HEK293 (cell line): ENCODE measurements at regions not wholly inside any gene's neighbourhood (a gene's known extent, or its start where the extent isn't known, plus 50 kb on each side); places are given as distances from the start of the nearest gene placed in this dataset.

Experiments
- CTCF ChIA-PET: fragments of 350-600 bp; formaldehyde crosslinking; extraction: SDS; loops from one replicate; lab custom pipeline; 2021; ENCODE audit warnings: antibody characterized with exemption; lab: Yijun Ruan, JAX
- POLR2A ChIA-PET: fragments of 300-600 bp; formaldehyde crosslinking; extraction: SDS; loops from one replicate; lab custom pipeline; 2020; ENCODE audit warnings: antibody characterized with exemption, inconsistent platforms; lab: Yijun Ruan, JAX
- H3K27ac ChIP-seq: fragments of 200-500 bp; sonication (Bioruptor generic); 2 replicates; pipeline ENCODE4 v1.5.1; 2014; ENCODE audit warnings: low read depth, low read length, control low read depth, inconsistent platforms; ENCODE audit errors: extremely low read depth
- H3K36me3 ChIP-seq, 2 experiments: fragments of 200-500 bp in 1 of 2; sonication (Bioruptor generic) in 1 of 2; 1 replicate in 1 of 2; 2 replicates in 1 of 2; pipeline ENCODE4 v1.5.1; 2014 to 2017; ENCODE audit warnings: inconsistent platforms in 2 of 2, low read length in 2 of 2; ENCODE audit not compliant: control insufficient read depth in 2 of 2, insufficient read depth in 1 of 2
- H3K4me1 ChIP-seq: fragments of 200-500 bp; sonication (Bioruptor generic); 2 replicates; pipeline ENCODE4 v1.5.1; 2014; ENCODE audit warnings: mild to moderate bottlenecking, low read length, inconsistent platforms; ENCODE audit not compliant: control insufficient read depth, insufficient read depth
- H3K4me3 ChIP-seq: 2 replicates; pipeline ENCODE4 v1.5.1; 2011; ENCODE audit warnings: low read depth, mild to moderate bottlenecking, control low read depth, low read length, moderate library complexity
- H3K9me3 ChIP-seq: fragments of 200-500 bp; sonication (Bioruptor generic); 2 replicates; pipeline ENCODE4 v1.5.1; 2014; ENCODE audit warnings: low read depth, low read length, inconsistent platforms; ENCODE audit not compliant: control insufficient read depth, insufficient read depth
- GLIS1 ChIP-seq: fragments of 450-650 bp; formaldehyde crosslinking; IDR thresholded peaks from 2 replicates; pipeline ENCODE4 v1.5.1; 2016; ENCODE audit warnings: missing biosample characterization, missing genetic modification characterization
- GLIS2 ChIP-seq: fragments of 450-650 bp; formaldehyde crosslinking; IDR thresholded peaks from 2 replicates; pipeline ENCODE4 v1.5.1; 2016; ENCODE audit warnings: missing biosample characterization, missing genetic modification characterization
- IKZF3 ChIP-seq: fragments of 450-650 bp; IDR thresholded peaks from 2 replicates; pipeline ENCODE4 v1.5.0; 2018; ENCODE audit warnings: missing biosample characterization, mild to moderate bottlenecking, missing genetic modification characterization, moderate library complexity
- KLF16 ChIP-seq: fragments of 450-650 bp; formaldehyde crosslinking; IDR thresholded peaks from 2 replicates; pipeline ENCODE4 v1.5.1; 2017; ENCODE audit warnings: missing biosample characterization, missing genetic modification characterization
- MEIS1 ChIP-seq: sonication (generic); formaldehyde crosslinking; IDR thresholded peaks from 2 replicates; pipeline ENCODE4 v1.8.1; 2022; ENCODE audit warnings: missing genetic modification reagents, mild to moderate bottlenecking, borderline replicate concordance
- OSR2 ChIP-seq: fragments of 450-650 bp; formaldehyde crosslinking; IDR thresholded peaks from 2 replicates; pipeline ENCODE4 v1.5.1; 2016; ENCODE audit warnings: missing biosample characterization, missing genetic modification characterization
- PRDM10 ChIP-seq: fragments of 450-650 bp; formaldehyde crosslinking; IDR thresholded peaks from 2 replicates; pipeline ENCODE4 v1.5.1; 2016; ENCODE audit warnings: missing biosample characterization, missing genetic modification characterization
- SCRT1 ChIP-seq: fragments of 450-650 bp; formaldehyde crosslinking; IDR thresholded peaks from 2 replicates; pipeline ENCODE4 v1.5.1; 2016; ENCODE audit warnings: missing biosample characterization, missing genetic modification characterization, borderline replicate concordance
- SP7 ChIP-seq: fragments of 450-650 bp; formaldehyde crosslinking; IDR thresholded peaks from 2 replicates; pipeline ENCODE4 v1.5.1; 2016; ENCODE audit warnings: missing biosample characterization, missing genetic modification characterization
- TCF7L2 ChIP-seq: IDR thresholded peaks from 2 replicates; pipeline ENCODE4 v1.6.1; 2011; ENCODE audit warnings: low read depth, mild to moderate bottlenecking, inconsistent platforms, low read length, moderate library complexity, borderline replicate concordance
- YY1 ChIP-seq: fragments of 450-650 bp; formaldehyde crosslinking; IDR thresholded peaks from 2 replicates; pipeline ENCODE4 v1.5.1; 2018; ENCODE audit warnings: missing biosample characterization, missing genetic modification characterization
- YY2 ChIP-seq: fragments of 450-650 bp; formaldehyde crosslinking; IDR thresholded peaks from 2 replicates; pipeline ENCODE4 v1.5.1; 2016; ENCODE audit warnings: missing biosample characterization, missing genetic modification characterization
- ZBTB17 ChIP-seq: fragments of 450-650 bp; formaldehyde crosslinking; IDR thresholded peaks from 2 replicates; pipeline ENCODE4 v1.5.1; 2016; ENCODE audit warnings: missing biosample characterization, missing genetic modification characterization
- ZBTB20 ChIP-seq: fragments of 450-650 bp; formaldehyde crosslinking; IDR thresholded peaks from 2 replicates; pipeline ENCODE4 v1.5.1; 2016; ENCODE audit warnings: missing biosample characterization, missing genetic modification characterization
- ZBTB21 ChIP-seq: fragments of 450-650 bp; formaldehyde crosslinking; IDR thresholded peaks from 2 replicates; pipeline ENCODE4 v1.5.1; 2017; ENCODE audit warnings: missing biosample characterization, missing genetic modification characterization
- ZBTB49 ChIP-seq: fragments of 450-650 bp; formaldehyde crosslinking; IDR thresholded peaks from 2 replicates; pipeline ENCODE4 v1.5.1; 2016; ENCODE audit warnings: missing biosample characterization, missing genetic modification characterization, low read depth
- ZIC2 ChIP-seq: fragments of 450-650 bp; formaldehyde crosslinking; IDR thresholded peaks from 2 replicates; pipeline ENCODE4 v1.5.1; 2016; ENCODE audit warnings: missing biosample characterization, missing genetic modification characterization
- ZNF146 ChIP-seq: fragments of 450-650 bp; formaldehyde crosslinking; IDR thresholded peaks from 2 replicates; pipeline ENCODE4 v1.5.1; 2016; ENCODE audit warnings: missing biosample characterization, missing genetic modification characterization
- ZNF157 ChIP-seq: fragments of 450-650 bp; formaldehyde crosslinking; IDR thresholded peaks from 2 replicates; pipeline ENCODE4 v1.5.1; 2016; ENCODE audit warnings: missing biosample characterization, missing genetic modification characterization
- ZNF174 ChIP-seq: fragments of 450-650 bp; formaldehyde crosslinking; IDR thresholded peaks from 2 replicates; pipeline ENCODE4 v1.5.0; 2017; ENCODE audit warnings: missing biosample characterization, mild to moderate bottlenecking, missing genetic modification characterization
- ZNF324 ChIP-seq: fragments of 450-650 bp; formaldehyde crosslinking; IDR thresholded peaks from 2 replicates; pipeline ENCODE4 v1.5.1; 2016; ENCODE audit warnings: missing biosample characterization, missing genetic modification characterization
- ZNF335 ChIP-seq: fragments of 450-650 bp; formaldehyde crosslinking; conservative IDR thresholded peaks from 2 replicates; pipeline ENCODE4 v1.5.1; 2016; ENCODE audit warnings: missing biosample characterization, missing genetic modification characterization
- ZNF354C ChIP-seq: fragments of 450-650 bp; formaldehyde crosslinking; IDR thresholded peaks from 2 replicates; pipeline ENCODE4 v1.5.1; 2016; ENCODE audit warnings: missing biosample characterization, missing genetic modification characterization, low read depth, borderline replicate concordance
- ZNF366 ChIP-seq: fragments of 450-650 bp; formaldehyde crosslinking; conservative IDR thresholded peaks from 2 replicates; pipeline ENCODE4 v1.5.1; 2016; ENCODE audit warnings: missing biosample characterization, missing genetic modification characterization
- ZNF513 ChIP-seq: fragments of 450-650 bp; IDR thresholded peaks from 2 replicates; pipeline ENCODE4 v1.5.1; 2018; ENCODE audit warnings: missing biosample characterization, missing genetic modification characterization
- ZNF544 ChIP-seq: fragments of 450-650 bp; formaldehyde crosslinking; IDR thresholded peaks from 2 replicates; pipeline ENCODE4 v1.5.0; 2017; ENCODE audit warnings: missing biosample characterization, missing genetic modification characterization
- ZNF561 ChIP-seq: fragments of 450-650 bp; IDR thresholded peaks from 2 replicates; pipeline ENCODE4 v1.5.1; 2018; ENCODE audit warnings: missing biosample characterization, missing genetic modification characterization, borderline replicate concordance
- ZNF600 ChIP-seq: fragments of 450-650 bp; formaldehyde crosslinking; IDR thresholded peaks from 2 replicates; pipeline ENCODE4 v1.5.1; 2016; ENCODE audit warnings: missing biosample characterization, missing genetic modification characterization
- ZNF621 ChIP-seq: fragments of 450-650 bp; formaldehyde crosslinking; IDR thresholded peaks from 2 replicates; pipeline ENCODE4 v1.5.1; 2017; ENCODE audit warnings: missing biosample characterization, missing genetic modification characterization
- ZNF670 ChIP-seq: fragments of 450-650 bp; formaldehyde crosslinking; IDR thresholded peaks from 2 replicates; pipeline ENCODE4 v1.5.1; 2016; ENCODE audit warnings: missing biosample characterization, missing genetic modification characterization, low read depth
- ZNF707 ChIP-seq: fragments of 450-650 bp; formaldehyde crosslinking; IDR thresholded peaks from 2 replicates; pipeline ENCODE4 v1.5.1; 2016; ENCODE audit warnings: missing biosample characterization, missing genetic modification characterization
- ZSCAN16 ChIP-seq: fragments of 450-650 bp; formaldehyde crosslinking; IDR thresholded peaks from 2 replicates; pipeline ENCODE4 v1.5.1; 2016; ENCODE audit warnings: missing biosample characterization, missing genetic modification characterization

DNA sequence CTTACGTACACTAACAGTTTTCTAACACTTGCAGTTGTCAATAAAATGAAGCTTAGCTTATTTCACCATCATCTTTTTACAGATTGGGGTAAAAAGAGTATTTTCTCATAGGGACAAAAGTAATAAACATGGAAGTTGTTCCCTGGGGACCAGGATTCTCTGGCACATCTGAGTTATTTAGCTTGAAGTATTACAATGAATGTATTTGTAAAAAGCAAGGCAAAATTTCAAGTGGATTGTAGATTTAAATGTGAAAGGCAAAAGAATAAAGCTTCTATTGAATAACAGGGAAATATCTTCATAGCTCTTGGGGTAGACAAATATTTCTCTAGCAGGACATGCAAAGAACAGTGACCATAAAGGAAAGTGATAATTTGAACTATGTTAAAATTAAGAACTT is 260.0 kb upstream of the ECI2 start (continued):
- TF ChIP-seq SCRT1 (tag by site-specific recombination) (no peak), ZSCAN16 (tag by site-specific recombination) (no peak), YY2 (tag by site-specific recombination) (no peak)

GRCh38 chr6:4394786-4395185 is 259.4 kb upstream of the ECI2 start:
- H3K36me3 ChIP-seq: no peaks in the 10 kb centered on the region
- no peaks in the 10 kb centered on the region for H3K4me1 ChIP-seq
- TF ChIP-seq ZNF621 (tag by site-specific recombination) (no peak), ZIC2 (tag by site-specific recombination) (peak; percentile 93), ZBTB49 (tag by site-specific recombination) (no peak), ZNF157 (tag by site-specific recombination) (no peak), SP7 (tag by site-specific recombination) (no peak), SCRT1 (tag by site-specific recombination) (no peak), ZSCAN16 (tag by site-specific recombination) (no peak), ZBTB20 (tag by site-specific recombination) (no peak), ZBTB21 (tag by site-specific recombination) (no peak), ZNF174 (tag by site-specific recombination) (no peak), GLIS2 (tag by site-specific recombination) (no peak), OSR2 (peak; percentile 46; the same call in 1 of the 2 replicates), ZBTB17 (tag by site-specific recombination) (no peak), ZNF600 (tag by site-specific recombination) (no peak), ZNF561 (tag by site-specific recombination) (0 out of 2 replicates have a peak, but pooled peaks have one; percentile 23), ZNF513 (tag by site-specific recombination) (no peak), ZNF544 (no peak), MEIS1 (no peak), TCF7L2 (no peak), YY1 (tag by site-specific recombination) (no peak), IKZF3 (tag by site-specific recombination) (no peak), ZNF366 (tag by site-specific recombination) (no peak), ZNF324 (tag by site-specific recombination) (no peak), ZNF335 (tag by site-specific recombination) (no peak), KLF16 (tag by site-specific recombination) (no peak), ZNF670 (tag by site-specific recombination) (no peak), GLIS1 (tag by site-specific recombination) (no peak), ZNF146 (tag by site-specific recombination) (no peak), PRDM10 (tag by site-specific recombination) (0 out of 2 replicates have a peak, but pooled peaks have one; percentile 25), ZNF707 (tag by site-specific recombination) (no peak), ZNF354C (tag by site-specific recombination) (no peak)
- no peaks in the 10 kb centered on the region for H3K9me3 ChIP-seq
- H3K27ac ChIP-seq: no peak overlapping the region
- no peak overlapping the region for H3K4me3 ChIP-seq
- ChIA-PET POLR2A (no interaction called here), CTCF (interaction anchor here (0.6 to 1.3 kb wide), 3 partner anchors 12 to 44 kb away, joined by 3 to 4 read pairs (median 3); no protein-coding TSS in a partner anchor)
